ENCODE measurements at regions not wholly inside any gene's neighbourhood (a gene's known extent, or its start where the extent isn't known, plus 50 kb on each side); places are given as distances from the start of the nearest gene placed in this dataset.

DNA sequence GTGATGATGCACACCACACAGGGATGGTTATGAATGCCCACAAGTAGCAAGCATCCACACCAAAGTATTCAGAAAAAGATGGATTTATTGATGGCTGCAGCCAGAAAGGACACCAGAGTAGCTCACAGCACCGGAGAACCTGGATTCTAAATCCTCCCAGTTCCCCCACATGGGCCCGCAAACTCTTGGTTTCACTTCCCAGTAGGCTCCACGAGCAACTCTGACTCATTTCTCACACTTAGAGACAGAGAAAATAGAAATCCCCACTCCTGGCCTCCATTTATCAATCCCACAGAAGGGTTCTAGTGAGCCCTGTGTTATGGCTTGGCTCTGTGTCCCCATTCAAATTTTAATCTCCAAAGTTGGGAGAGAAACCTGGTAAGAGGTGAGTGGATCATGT is 426.7 kb upstream of the MYT1L start:
- H3K9ac ChIP-seq, result no peak overlapping the region
- H3K27me3 ChIP-seq, result no peaks in the 10 kb centered on the region
- no peaks in the 10 kb centered on the region for H4K20me1 ChIP-seq
- no peak overlapping the region for H3K27ac ChIP-seq
- H3K4me1 ChIP-seq, result no peaks in the 10 kb centered on the region
- H3K36me3 ChIP-seq, result no peaks in the 10 kb centered on the region
- no peak for TF ChIP-seq Cebpa-rat (IDR thresholded peaks at IDR 0.05)
- H3K4me2 ChIP-seq, result no peak overlapping the region
- peaks cover 40% of the 10 kb centered on the region for H3K9me3 ChIP-seq
- no peak overlapping the region for H3K4me3 ChIP-seq

DNA sequence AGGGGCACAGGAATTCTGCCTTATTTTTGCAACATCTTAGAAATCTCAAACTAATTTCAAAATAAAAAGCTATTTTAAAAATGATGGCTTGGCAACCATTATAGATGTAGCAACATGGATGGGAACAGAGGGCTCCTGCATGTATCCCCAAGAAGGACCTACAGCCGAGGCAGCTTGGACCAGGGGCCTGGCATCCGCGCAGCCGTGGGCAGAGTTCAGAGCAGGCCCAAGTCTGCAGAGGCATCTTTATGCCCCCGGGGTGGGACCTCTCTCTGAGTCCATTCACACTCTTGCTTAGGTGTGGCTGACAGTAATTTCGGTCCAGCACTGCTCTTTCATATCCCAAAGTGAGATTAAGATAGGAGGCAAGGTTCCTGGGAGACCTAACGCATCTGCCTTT is 425.8 kb upstream of the MYT1L start:
- Histone ChIP-seq H3K9ac (no peak overlapping the region), H3K4me3 (no peak overlapping the region), H3K36me3 (no peaks in the 10 kb centered on the region), H3K27ac (no peak overlapping the region), H3K4me1 (no peaks in the 10 kb centered on the region), H3K4me2 (no peak overlapping the region), H4K20me1 (no peaks in the 10 kb centered on the region), H3K27me3 (no peaks in the 10 kb centered on the region), H3K9me3 (peaks cover 49% of the 10 kb centered on the region)
- no peak for TF ChIP-seq Cebpa-rat (IDR thresholded peaks at IDR 0.05)

DNA sequence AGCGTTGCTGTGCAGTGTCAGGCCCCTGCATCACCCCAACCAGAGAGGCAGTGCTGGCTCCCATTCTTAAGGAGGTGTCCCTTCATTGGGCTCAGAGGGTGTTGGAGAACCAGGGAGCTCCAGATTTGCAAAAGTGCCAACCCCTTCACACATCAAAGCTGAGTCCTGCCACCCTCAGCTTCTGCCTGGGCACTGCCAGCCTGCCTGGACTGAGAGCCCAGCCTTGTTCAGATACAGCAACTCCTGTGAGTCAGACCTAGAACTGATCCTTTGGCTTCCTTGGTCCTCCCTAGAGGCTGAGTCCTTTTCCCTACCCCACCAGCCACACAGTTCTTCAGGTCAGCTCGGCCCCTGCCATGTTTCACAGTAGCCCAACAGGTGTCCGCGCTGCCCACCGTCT is 424.9 kb upstream of the MYT1L start:
- no peak for TF ChIP-seq Cebpa-rat (IDR thresholded peaks at IDR 0.05)
- no peaks in the 10 kb centered on the region for H3K27me3 ChIP-seq
- H3K4me3 ChIP-seq, result no peak overlapping the region
- no peak overlapping the region for H3K4me2 ChIP-seq
- peaks cover 49% of the 10 kb centered on the region for H3K9me3 ChIP-seq
- H3K27ac ChIP-seq, result no peak overlapping the region
- H4K20me1 ChIP-seq, result no peaks in the 10 kb centered on the region
- H3K4me1 ChIP-seq, result 0 out of 2 replicates have a peak, but pooled peaks cover under 1% of the 10 kb centered on the region
- no peaks in the 10 kb centered on the region for H3K36me3 ChIP-seq
- H3K9ac ChIP-seq, result no peak overlapping the region

DNA sequence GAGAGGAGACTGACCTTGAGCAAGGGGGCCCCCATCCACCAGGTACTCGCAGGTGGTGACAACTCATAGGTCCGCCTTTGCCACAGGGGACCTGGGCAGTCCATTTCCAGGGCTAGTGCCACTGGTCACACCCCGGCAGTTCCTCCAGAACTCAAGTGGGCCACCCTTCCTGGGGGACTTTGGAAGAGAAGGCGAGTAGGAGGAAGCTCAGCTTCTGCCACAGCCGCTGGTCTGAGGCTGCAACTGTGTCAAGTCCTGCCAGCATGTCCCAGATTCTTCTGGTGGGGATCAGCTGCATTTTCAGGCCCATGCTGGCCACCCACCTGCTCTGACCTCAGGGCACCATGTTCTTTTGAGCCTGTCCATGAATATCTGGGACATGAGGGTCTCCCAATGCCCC is 423.9 kb upstream of the MYT1L start:
- Histone ChIP-seq H3K27me3 (no peaks in the 10 kb centered on the region), H3K4me1 (peaks cover 4% of the 10 kb centered on the region; the same call in 1 of the 2 replicates), H3K9ac (no peak overlapping the region), H3K4me2 (no peak overlapping the region), H4K20me1 (no peaks in the 10 kb centered on the region), H3K9me3 (peaks cover 42% of the 10 kb centered on the region), H3K36me3 (no peaks in the 10 kb centered on the region), H3K4me3 (no peak overlapping the region), H3K27ac (no peak overlapping the region)
- no peak for TF ChIP-seq Cebpa-rat (IDR thresholded peaks at IDR 0.05)

DNA sequence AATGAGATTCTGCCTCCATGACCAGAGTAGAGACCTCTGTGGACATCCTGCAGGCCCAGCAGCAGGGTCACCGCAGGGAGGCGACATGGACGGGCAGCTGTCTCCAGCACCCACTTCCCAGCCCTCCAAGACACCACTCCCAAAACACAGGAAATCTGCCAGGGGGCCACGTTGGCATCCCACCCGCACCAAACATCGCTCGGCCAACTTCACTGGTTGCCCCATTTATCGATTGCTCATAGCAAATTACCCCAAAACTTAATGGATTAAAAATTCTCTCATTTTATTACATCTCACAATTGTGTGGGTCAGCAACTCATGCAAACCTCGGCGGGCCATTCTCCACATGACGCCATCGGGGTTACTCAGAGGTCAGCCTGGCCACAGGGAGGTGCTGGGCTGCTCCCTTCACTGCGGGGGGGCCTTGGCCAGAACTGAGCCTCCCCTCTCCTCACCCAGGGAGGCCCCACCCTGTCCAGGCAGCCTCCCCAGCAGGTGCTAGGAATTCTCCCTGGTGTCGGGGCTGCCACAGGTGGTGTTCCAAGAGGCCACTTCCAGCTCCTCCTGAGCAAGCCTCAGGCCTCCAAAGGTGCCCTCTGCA is 420.7 kb upstream of the MYT1L start:
- Histone ChIP-seq H3K9me3 (peaks cover 42% of the 10 kb centered on the region), H4K20me1 (no peaks in the 10 kb centered on the region), H3K4me1 (peaks cover 15% of the 10 kb centered on the region), H3K4me2 (no peak overlapping the region), H3K27me3 (no peaks in the 10 kb centered on the region), H3K9ac (no peak overlapping the region), H3K4me3 (no peak overlapping the region), H3K27ac (no peak overlapping the region), H3K36me3 (no peaks in the 10 kb centered on the region)
- no peak for TF ChIP-seq Cebpa-rat (IDR thresholded peaks at IDR 0.05)

DNA sequence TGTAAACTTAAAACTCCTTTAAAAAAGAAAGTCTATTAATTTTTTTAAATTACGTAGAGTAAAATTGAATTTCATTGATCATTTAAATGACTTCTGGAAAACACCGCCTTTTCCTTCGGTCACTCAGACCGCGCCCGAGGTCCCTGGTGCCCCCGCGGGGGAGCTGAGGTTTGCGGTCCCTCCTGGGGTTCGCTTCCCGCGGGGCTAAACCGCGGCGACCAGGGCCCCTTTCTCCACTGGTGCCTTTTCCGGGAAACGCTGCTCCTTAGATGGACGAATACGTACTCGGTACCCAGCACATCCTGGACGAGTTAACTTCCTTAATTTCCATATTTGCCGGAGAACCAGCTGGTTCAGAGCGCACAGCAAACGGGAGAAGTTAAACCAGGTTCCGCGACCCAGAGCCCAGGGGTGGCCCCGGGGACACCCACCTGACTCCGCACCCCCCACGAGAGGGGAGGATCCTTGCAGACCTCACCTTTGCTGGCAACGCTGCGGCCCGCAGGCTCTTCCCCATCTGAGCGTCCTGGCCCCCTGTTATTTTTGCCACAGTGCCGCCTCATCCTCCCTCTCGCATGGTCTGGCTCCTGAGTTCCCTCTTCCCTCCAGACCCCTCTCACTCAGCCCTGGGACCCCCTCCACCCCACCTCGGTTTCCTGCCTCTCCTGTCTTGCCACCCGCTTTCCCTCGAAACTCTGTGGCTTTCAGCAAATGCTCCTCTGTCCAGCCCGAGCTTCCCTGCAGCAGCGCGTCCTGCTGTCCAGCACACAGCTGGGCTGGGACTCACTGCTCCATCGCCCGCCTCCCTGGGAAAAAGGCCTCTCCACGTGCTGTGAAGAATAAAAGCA is 420.0 kb upstream of the MYT1L start:
- no peak for TF ChIP-seq Cebpa-rat (IDR thresholded peaks at IDR 0.05)
- Histone ChIP-seq H4K20me1 (no peaks in the 10 kb centered on the region), H3K9ac (no peak overlapping the region), H3K4me1 (peaks cover 15% of the 10 kb centered on the region), H3K27me3 (no peaks in the 10 kb centered on the region), H3K4me2 (no peak overlapping the region), H3K27ac (no peak overlapping the region), H3K9me3 (peaks cover 42% of the 10 kb centered on the region), H3K4me3 (no peak overlapping the region), H3K36me3 (no peaks in the 10 kb centered on the region)

DNA sequence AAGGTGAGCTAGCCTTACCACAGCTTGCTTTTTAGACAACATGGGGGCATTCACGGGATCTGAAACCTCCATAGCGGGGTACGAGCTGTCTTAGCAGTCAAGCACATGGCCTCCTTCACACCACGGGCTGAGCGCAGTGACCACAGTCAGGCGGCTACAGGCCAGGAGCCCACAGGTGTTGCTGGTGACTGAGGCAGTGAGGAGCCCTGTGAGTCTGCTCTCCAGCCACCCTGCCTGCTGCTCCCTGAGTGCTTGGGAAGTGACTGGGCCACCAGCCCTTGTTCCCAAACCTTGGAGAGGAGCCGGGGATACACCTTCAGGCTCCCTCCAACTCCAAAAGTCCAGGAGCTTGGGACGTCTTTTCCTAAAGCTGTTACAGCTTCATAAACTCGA is 418.1 kb upstream of the MYT1L start:
- Histone ChIP-seq H3K27ac (no peak overlapping the region), H3K36me3 (no peaks in the 10 kb centered on the region), H3K4me3 (no peak overlapping the region), H3K4me2 (no peak overlapping the region), H3K9ac (no peak overlapping the region), H4K20me1 (no peaks in the 10 kb centered on the region), H3K27me3 (no peaks in the 10 kb centered on the region), H3K9me3 (peaks cover 24% of the 10 kb centered on the region), H3K4me1 (peaks cover 15% of the 10 kb centered on the region)
- no peak for TF ChIP-seq Cebpa-rat (IDR thresholded peaks at IDR 0.05)

DNA sequence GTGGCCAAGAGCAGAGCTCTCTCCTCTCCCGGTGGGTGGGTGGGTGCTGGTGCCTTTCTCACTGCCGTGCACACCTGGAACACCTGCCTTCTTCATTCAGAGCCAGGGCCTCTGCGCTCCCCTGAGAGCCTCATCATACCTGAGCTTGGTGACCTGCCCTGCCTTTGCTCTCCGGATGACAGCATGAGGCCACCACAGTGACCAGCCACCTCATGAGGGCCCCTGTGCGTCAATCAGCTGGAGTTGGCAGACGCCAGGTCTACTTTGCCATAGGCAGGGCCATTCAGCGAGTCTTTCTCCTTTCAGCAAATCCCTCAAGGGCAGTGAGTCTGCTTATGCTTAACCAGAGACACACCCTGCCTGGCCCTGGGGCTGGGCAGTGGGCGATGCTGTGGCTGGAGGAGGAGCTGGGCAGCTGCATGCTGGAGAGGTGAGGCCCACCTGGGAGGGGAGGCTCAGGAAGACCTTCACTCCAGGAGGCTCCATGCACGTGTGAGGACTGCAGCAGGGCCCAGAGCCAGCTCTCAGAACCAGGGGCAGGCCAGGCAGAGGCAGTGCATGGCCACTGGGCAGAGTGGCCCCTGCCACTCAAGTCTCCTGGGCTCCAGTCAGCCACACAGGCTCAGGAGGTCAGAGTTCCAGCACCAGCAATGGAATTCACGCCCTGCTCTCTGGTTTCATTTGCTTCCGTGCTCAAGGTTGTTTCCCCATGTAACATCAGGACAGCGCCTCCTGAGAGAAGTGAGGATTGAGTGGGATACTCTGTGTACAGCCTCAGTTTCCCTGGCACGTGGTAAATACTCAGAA is 417.5 kb upstream of the MYT1L start:
- H3K27me3 ChIP-seq, result no peaks in the 10 kb centered on the region
- no peak overlapping the region for H3K9ac ChIP-seq
- peaks cover 15% of the 10 kb centered on the region for H3K4me1 ChIP-seq
- H3K36me3 ChIP-seq, result no peaks in the 10 kb centered on the region
- H3K4me3 ChIP-seq, result no peak overlapping the region
- TF ChIP-seq Cebpa-rat (IDR thresholded peaks at IDR 0.05), result no peak
- H3K27ac ChIP-seq, result no peak overlapping the region
- H3K9me3 ChIP-seq, result peaks cover 18% of the 10 kb centered on the region
- no peak overlapping the region for H3K4me2 ChIP-seq
- no peaks in the 10 kb centered on the region for H4K20me1 ChIP-seq

DNA sequence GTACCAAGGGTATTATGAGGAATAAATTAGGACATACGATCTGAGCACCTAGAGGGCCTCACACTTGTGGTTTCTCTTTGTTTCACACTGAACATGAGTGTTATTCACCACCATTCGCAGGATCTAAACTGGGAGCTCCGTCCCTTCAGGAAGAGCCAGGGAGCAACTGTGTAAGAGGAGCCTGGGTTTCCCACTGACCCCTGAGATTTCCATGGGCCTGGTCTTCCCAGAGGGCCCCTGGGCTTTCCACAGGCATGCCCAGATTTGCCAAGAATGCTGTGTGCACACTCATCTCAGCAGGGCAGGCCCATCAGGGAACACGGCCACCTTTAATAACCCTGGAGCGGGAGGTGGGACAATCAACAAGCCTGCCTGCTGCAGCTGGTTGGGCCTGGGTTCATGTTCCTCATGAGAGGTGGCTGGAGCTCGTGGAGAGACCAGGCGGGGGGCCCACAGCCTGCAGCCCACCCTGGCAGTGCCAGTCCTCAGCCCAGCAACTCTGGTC is 416.8 kb upstream of the MYT1L start:
- Histone ChIP-seq H3K4me3 (no peak overlapping the region), H4K20me1 (no peaks in the 10 kb centered on the region), H3K36me3 (no peaks in the 10 kb centered on the region), H3K27me3 (no peaks in the 10 kb centered on the region), H3K9ac (no peak overlapping the region), H3K27ac (no peak overlapping the region), H3K9me3 (peaks cover 11% of the 10 kb centered on the region), H3K4me1 (peaks cover 15% of the 10 kb centered on the region), H3K4me2 (peak overlapping the region; percentile 34)
- TF ChIP-seq Cebpa-rat (IDR thresholded peaks at IDR 0.05), result no peak

DNA sequence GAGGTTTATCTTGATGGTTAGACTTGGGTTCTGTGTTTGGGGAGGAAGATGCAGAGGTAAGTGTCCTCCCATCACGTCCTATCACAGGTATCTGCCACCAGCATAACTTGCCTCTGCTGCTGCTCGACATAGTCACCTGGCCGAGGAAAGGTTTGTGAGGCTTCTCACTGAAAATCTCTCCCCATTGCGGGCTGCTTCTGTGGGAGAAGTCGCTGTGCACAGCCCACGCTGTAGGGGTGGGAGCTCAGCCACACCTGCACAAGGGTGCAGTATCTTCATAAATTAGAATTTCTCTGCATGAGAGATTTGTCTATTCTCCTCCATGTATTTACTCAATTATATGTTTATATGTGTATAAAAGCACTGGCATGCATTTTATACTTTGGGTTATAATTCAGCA is 415.7 kb upstream of the MYT1L start:
- Histone ChIP-seq H3K27me3 (no peaks in the 10 kb centered on the region), H3K4me1 (peaks cover 15% of the 10 kb centered on the region), H3K27ac (no peak overlapping the region), H3K9me3 (no peaks in the 10 kb centered on the region), H3K9ac (no peak overlapping the region), H3K36me3 (no peaks in the 10 kb centered on the region), H4K20me1 (no peaks in the 10 kb centered on the region), H3K4me2 (no peak overlapping the region), H3K4me3 (no peak overlapping the region)
- TF ChIP-seq Cebpa-rat (IDR thresholded peaks at IDR 0.05), result no peak
